ENCODE measurements at regions not wholly inside any gene's neighbourhood (a gene's known extent, or its start where the extent isn't known, plus 50 kb on each side); places are given as distances from the start of the nearest gene placed in this dataset.

DNA sequence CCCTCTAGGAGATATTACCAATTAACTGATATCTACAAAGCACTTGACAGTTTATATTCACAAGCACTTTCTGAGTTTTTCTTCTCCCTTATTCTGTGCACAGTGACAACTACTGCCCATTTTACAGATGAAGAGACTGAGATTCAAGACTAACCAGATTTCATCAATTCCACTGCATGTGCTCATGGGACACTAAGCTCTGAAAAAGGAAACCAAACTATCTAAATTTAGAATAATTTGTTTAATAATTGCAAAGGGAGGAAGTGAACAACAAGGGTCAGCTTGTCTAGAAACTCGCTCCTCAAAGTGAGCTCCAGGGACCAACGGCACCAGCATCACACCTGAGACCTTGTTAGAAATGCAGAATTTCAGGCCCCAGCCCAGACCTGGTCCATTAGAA, 50.8 kb upstream of the MYLIP start:
- H3K27me3 ChIP-seq (ENCODE audit: control insufficient read depth in 1 of 2, insufficient read depth in 2 of 2, low read length in 2 of 2) = no peaks in the 10 kb centered on the region
- no peaks in the 10 kb centered on the region for H3K36me3 ChIP-seq (ENCODE audit: control insufficient read depth in 1 of 2, insufficient read depth in 2 of 2, low read length in 2 of 2)
- H3K9me3 ChIP-seq (ENCODE audit: control insufficient read depth in 1 of 2, low read length in 2 of 2) = no peaks in the 10 kb centered on the region
- H3K4me3 ChIP-seq (ENCODE audit: low read depth in 1 of 2, low read length in 2 of 2) = no peak overlapping the region
- H3K9ac ChIP-seq (ENCODE audit: low read depth in 1 of 2, low read length in 2 of 2) = no peak overlapping the region
- H3K4me1 ChIP-seq (ENCODE audit: control insufficient read depth in 1 of 2, insufficient read depth in 2 of 2, low read length in 2 of 2) = peaks cover 0 to 4% of the 10 kb centered on the region in 2 donors
- H3K27ac ChIP-seq (ENCODE audit: low read depth, low read length) = no peak overlapping the region

GRCh38 chr6:16069671-16070070, 59.2 kb upstream of the MYLIP start:
- Histone ChIP-seq H3K9ac (ENCODE audit: low read depth in 1 of 2, low read length in 2 of 2) (no peak overlapping the region), H3K4me1 (ENCODE audit: control insufficient read depth in 1 of 2, insufficient read depth in 2 of 2, low read length in 2 of 2) (no peaks in the 10 kb centered on the region), H3K4me3 (ENCODE audit: low read depth in 1 of 2, low read length in 2 of 2) (no peak overlapping the region), H3K9me3 (ENCODE audit: control insufficient read depth in 1 of 2, low read length in 2 of 2) (no peaks in the 10 kb centered on the region), H3K36me3 (ENCODE audit: control insufficient read depth in 1 of 2, insufficient read depth in 2 of 2, low read length in 2 of 2) (no peaks in the 10 kb centered on the region), H3K27ac (ENCODE audit: low read depth, low read length) (no peak overlapping the region), H3K27me3 (ENCODE audit: control insufficient read depth in 1 of 2, insufficient read depth in 2 of 2, low read length in 2 of 2) (no peaks in the 10 kb centered on the region)

GRCh38 chr6:16069222-16069621, 59.7 kb upstream of the MYLIP start:
- no peaks in the 10 kb centered on the region for H3K27me3 ChIP-seq (ENCODE audit: control insufficient read depth in 1 of 2, insufficient read depth in 2 of 2, low read length in 2 of 2)
- H3K27ac ChIP-seq (ENCODE audit: low read depth, low read length) = no peak overlapping the region
- H3K9ac ChIP-seq (ENCODE audit: low read depth in 1 of 2, low read length in 2 of 2) = no peak overlapping the region
- no peaks in the 10 kb centered on the region for H3K4me1 ChIP-seq (ENCODE audit: control insufficient read depth in 1 of 2, insufficient read depth in 2 of 2, low read length in 2 of 2)
- no peak overlapping the region for H3K4me3 ChIP-seq (ENCODE audit: low read depth in 1 of 2, low read length in 2 of 2)
- no peaks in the 10 kb centered on the region for H3K36me3 ChIP-seq (ENCODE audit: control insufficient read depth in 1 of 2, insufficient read depth in 2 of 2, low read length in 2 of 2)
- H3K9me3 ChIP-seq (ENCODE audit: control insufficient read depth in 1 of 2, low read length in 2 of 2) = no peaks in the 10 kb centered on the region

DNA sequence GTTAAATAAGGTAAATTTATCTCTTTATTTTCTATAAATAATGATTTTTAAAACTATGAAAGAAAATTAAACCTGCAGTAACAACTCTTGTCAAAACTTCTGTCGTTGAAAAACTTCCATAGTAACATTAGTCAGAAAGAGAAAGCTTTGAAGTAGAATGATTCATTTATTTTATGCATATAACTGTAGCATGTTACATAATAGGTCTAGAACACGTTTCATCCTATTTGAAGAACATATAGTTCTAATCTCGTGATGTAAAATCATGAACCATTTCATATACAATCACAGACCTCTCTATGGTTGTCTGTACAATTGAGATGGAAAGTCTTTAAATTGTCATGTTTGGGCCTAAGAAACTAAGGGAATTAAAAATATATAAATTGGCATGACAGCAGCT, 61.3 kb upstream of the MYLIP start:
- no peak overlapping the region for H3K4me3 ChIP-seq (ENCODE audit: low read depth in 1 of 2, low read length in 2 of 2)
- no peak overlapping the region for H3K27ac ChIP-seq (ENCODE audit: low read depth, low read length)
- H3K4me1 ChIP-seq (ENCODE audit: control insufficient read depth in 1 of 2, insufficient read depth in 2 of 2, low read length in 2 of 2) = no peaks in the 10 kb centered on the region
- H3K36me3 ChIP-seq (ENCODE audit: control insufficient read depth in 1 of 2, insufficient read depth in 2 of 2, low read length in 2 of 2) = no peaks in the 10 kb centered on the region
- H3K9ac ChIP-seq (ENCODE audit: low read depth in 1 of 2, low read length in 2 of 2) = no peak overlapping the region
- H3K9me3 ChIP-seq (ENCODE audit: control insufficient read depth in 1 of 2, low read length in 2 of 2) = no peaks in the 10 kb centered on the region
- H3K27me3 ChIP-seq (ENCODE audit: control insufficient read depth in 1 of 2, insufficient read depth in 2 of 2, low read length in 2 of 2) = no peaks in the 10 kb centered on the region

GRCh38 chr6:16064671-16065072, 64.2 kb upstream of the MYLIP start:
- H3K9me3 ChIP-seq (ENCODE audit: control insufficient read depth in 1 of 2, low read length in 2 of 2) = no peaks in the 10 kb centered on the region
- H3K9ac ChIP-seq (ENCODE audit: low read depth in 1 of 2, low read length in 2 of 2) = no peak overlapping the region
- no peaks in the 10 kb centered on the region for H3K36me3 ChIP-seq (ENCODE audit: control insufficient read depth in 1 of 2, insufficient read depth in 2 of 2, low read length in 2 of 2)
- H3K27me3 ChIP-seq (ENCODE audit: control insufficient read depth in 1 of 2, insufficient read depth in 2 of 2, low read length in 2 of 2) = no peaks in the 10 kb centered on the region
- no peak overlapping the region for H3K27ac ChIP-seq (ENCODE audit: low read depth, low read length)
- no peaks in the 10 kb centered on the region for H3K4me1 ChIP-seq (ENCODE audit: control insufficient read depth in 1 of 2, insufficient read depth in 2 of 2, low read length in 2 of 2)
- no peak overlapping the region for H3K4me3 ChIP-seq (ENCODE audit: low read depth in 1 of 2, low read length in 2 of 2)

- Histone ChIP-seq H3K4me1 (ENCODE audit: control insufficient read depth in 1 of 2, insufficient read depth in 2 of 2, low read length in 2 of 2) (no peaks in the 10 kb centered on the region), H3K27ac (ENCODE audit: low read depth, low read length) (no peak overlapping the region), H3K9ac (ENCODE audit: low read depth in 1 of 2, low read length in 2 of 2) (no peak overlapping the region), H3K4me3 (ENCODE audit: low read depth in 1 of 2, low read length in 2 of 2) (no peak overlapping the region), H3K9me3 (ENCODE audit: control insufficient read depth in 1 of 2, low read length in 2 of 2) (no peaks in the 10 kb centered on the region), H3K27me3 (ENCODE audit: control insufficient read depth in 1 of 2, insufficient read depth in 2 of 2, low read length in 2 of 2) (no peaks in the 10 kb centered on the region), H3K36me3 (ENCODE audit: control insufficient read depth in 1 of 2, insufficient read depth in 2 of 2, low read length in 2 of 2) (no peaks in the 10 kb centered on the region)
These were observed 65.3 kb upstream of the MYLIP start for GRCh38 chr6:16063580-16063979.

DNA sequence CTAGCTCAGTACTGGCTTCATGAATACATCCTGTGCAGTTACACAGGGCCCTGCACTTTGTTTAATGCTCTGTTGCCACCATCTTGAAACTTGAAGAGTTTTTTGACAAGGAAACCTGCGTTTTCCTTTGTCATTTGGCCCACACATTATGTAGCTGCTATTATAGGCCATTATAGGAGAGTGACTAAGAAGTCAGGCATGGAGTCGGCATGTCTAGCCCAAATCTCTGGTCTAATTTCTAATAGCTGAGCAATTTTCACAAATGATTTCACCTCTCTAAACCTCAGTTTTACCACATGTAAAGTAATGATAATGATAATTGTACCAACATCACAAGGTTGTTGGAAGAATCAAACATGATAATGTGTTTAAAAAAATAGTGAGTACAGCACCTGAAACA, 67.1 kb upstream of the MYLIP start:
- no peak overlapping the region for H3K27ac ChIP-seq (ENCODE audit: low read depth, low read length)
- no peak overlapping the region for H3K9ac ChIP-seq (ENCODE audit: low read depth in 1 of 2, low read length in 2 of 2)

GRCh38 chr6:16060039-16060438, 68.8 kb upstream of the MYLIP start:
- H3K27me3 ChIP-seq (ENCODE audit: control insufficient read depth in 1 of 2, insufficient read depth in 2 of 2, low read length in 2 of 2) = no peaks in the 10 kb centered on the region
- no peaks in the 10 kb centered on the region for H3K4me1 ChIP-seq (ENCODE audit: control insufficient read depth in 1 of 2, insufficient read depth in 2 of 2, low read length in 2 of 2)
- no peak overlapping the region for H3K9ac ChIP-seq (ENCODE audit: low read depth in 1 of 2, low read length in 2 of 2)
- H3K9me3 ChIP-seq (ENCODE audit: control insufficient read depth in 1 of 2, low read length in 2 of 2) = no peaks in the 10 kb centered on the region
- H3K4me3 ChIP-seq (ENCODE audit: low read depth in 1 of 2, low read length in 2 of 2) = no peak overlapping the region
- H3K27ac ChIP-seq (ENCODE audit: low read depth, low read length) = no peak overlapping the region
- H3K36me3 ChIP-seq (ENCODE audit: control insufficient read depth in 1 of 2, insufficient read depth in 2 of 2, low read length in 2 of 2) = no peaks in the 10 kb centered on the region

More for the DNA sequence above, 67.1 kb upstream of the MYLIP start:
- Histone ChIP-seq H3K36me3 (ENCODE audit: control insufficient read depth in 1 of 2, insufficient read depth in 2 of 2, low read length in 2 of 2) (no peaks in the 10 kb centered on the region), H3K4me1 (ENCODE audit: control insufficient read depth in 1 of 2, insufficient read depth in 2 of 2, low read length in 2 of 2) (no peaks in the 10 kb centered on the region), H3K4me3 (ENCODE audit: low read depth in 1 of 2, low read length in 2 of 2) (no peak overlapping the region), H3K27me3 (ENCODE audit: control insufficient read depth in 1 of 2, insufficient read depth in 2 of 2, low read length in 2 of 2) (no peaks in the 10 kb centered on the region), H3K9me3 (ENCODE audit: control insufficient read depth in 1 of 2, low read length in 2 of 2) (no peaks in the 10 kb centered on the region)

- H3K27ac ChIP-seq (ENCODE audit: low read depth, low read length) = no peak overlapping the region
- no peaks in the 10 kb centered on the region for H3K27me3 ChIP-seq (ENCODE audit: control insufficient read depth in 1 of 2, insufficient read depth in 2 of 2, low read length in 2 of 2)
- H3K4me1 ChIP-seq (ENCODE audit: control insufficient read depth in 1 of 2, insufficient read depth in 2 of 2, low read length in 2 of 2) = no peaks in the 10 kb centered on the region
- no peak overlapping the region for H3K9ac ChIP-seq (ENCODE audit: low read depth in 1 of 2, low read length in 2 of 2)
- H3K4me3 ChIP-seq (ENCODE audit: low read depth in 1 of 2, low read length in 2 of 2) = no peak overlapping the region
- no peaks in the 10 kb centered on the region for H3K9me3 ChIP-seq (ENCODE audit: control insufficient read depth in 1 of 2, low read length in 2 of 2)
- H3K36me3 ChIP-seq (ENCODE audit: control insufficient read depth in 1 of 2, insufficient read depth in 2 of 2, low read length in 2 of 2) = no peaks in the 10 kb centered on the region
These were observed 69.4 kb upstream of the MYLIP start for GRCh38 chr6:16059496-16059895.

- no peak overlapping the region for H3K9ac ChIP-seq (ENCODE audit: low read depth in 1 of 2, low read length in 2 of 2)
These were observed 69.9 kb upstream of the MYLIP start for GRCh38 chr6:16058929-16059345.

More at GRCh38 chr6:16058929-16059345, 69.9 kb upstream of the MYLIP start:
- no peaks in the 10 kb centered on the region for H3K4me1 ChIP-seq (ENCODE audit: control insufficient read depth in 1 of 2, insufficient read depth in 2 of 2, low read length in 2 of 2)
- no peak overlapping the region for H3K27ac ChIP-seq (ENCODE audit: low read depth, low read length)
- no peaks in the 10 kb centered on the region for H3K9me3 ChIP-seq (ENCODE audit: control insufficient read depth in 1 of 2, low read length in 2 of 2)
- H3K27me3 ChIP-seq (ENCODE audit: control insufficient read depth in 1 of 2, insufficient read depth in 2 of 2, low read length in 2 of 2) = no peaks in the 10 kb centered on the region
- no peak overlapping the region for H3K4me3 ChIP-seq (ENCODE audit: low read depth in 1 of 2, low read length in 2 of 2)
- no peaks in the 10 kb centered on the region for H3K36me3 ChIP-seq (ENCODE audit: control insufficient read depth in 1 of 2, insufficient read depth in 2 of 2, low read length in 2 of 2)

All from duodenal mucosa (tissue), 2 donors.